IPS-15b (cell line): ENCODE measurements at regions not wholly inside any gene's neighbourhood (a gene's known extent, or its start where the extent isn't known, plus 50 kb on each side); places are given as distances from the start of the nearest gene placed in this dataset.
A peak's percentile ranks its signal among the peaks of the same experiment; 100 is the strongest.
"Not testable (repeated sequence)": the region's sequence is repeated elsewhere in the genome, so short reads cannot be mapped to it uniquely, and the experiment has no call there.

Experiments used
- H3K27me3 ChIP-seq: one replicate; pipeline ENCODE4 v1.6.1; 2013; ENCODE audit warnings: low read length; ENCODE audit not compliant: control insufficient read depth, insufficient read depth
- H3K36me3 ChIP-seq: one replicate; pipeline ENCODE4 v1.6.1; 2013; ENCODE audit warnings: low read length; ENCODE audit not compliant: control insufficient read depth, insufficient read depth
- H3K4me1 ChIP-seq: one replicate; pipeline ENCODE4 v1.6.1; 2013; ENCODE audit warnings: mild to moderate bottlenecking, low read length; ENCODE audit not compliant: control insufficient read depth, insufficient read depth
- H3K4me3 ChIP-seq: one replicate; pipeline ENCODE4 v1.5.1; 2013; ENCODE audit warnings: low read depth, low read length
- H3K9ac ChIP-seq: one replicate; pipeline ENCODE4 v1.6.1; 2013; ENCODE audit warnings: low read depth, mild to moderate bottlenecking, low read length
- H3K9me3 ChIP-seq: one replicate; pipeline ENCODE4 v1.6.1; 2013; ENCODE audit warnings: mild to moderate bottlenecking, low read length; ENCODE audit not compliant: control insufficient read depth, insufficient read depth

GRCh38 chr3:18987070-18987469 is 161.2 kb upstream of the KCNH8 start:
- Histone ChIP-seq H3K4me1 (peaks cover 10% of the 10 kb centered on the region), H3K9me3 (no peaks in the 10 kb centered on the region), H3K27me3 (no peaks in the 10 kb centered on the region), H3K9ac (no peak overlapping the region), H3K4me3 (no peak overlapping the region), H3K36me3 (no peaks in the 10 kb centered on the region)

- Histone ChIP-seq H3K9me3 (no peaks in the 10 kb centered on the region), H3K4me3 (no peak overlapping the region), H3K27me3 (no peaks in the 10 kb centered on the region), H3K9ac (no peak overlapping the region), H3K36me3 (no peaks in the 10 kb centered on the region), H3K4me1 (peaks cover 2% of the 10 kb centered on the region)
Observed at GRCh38 chr3:18982920-18983319, 165.4 kb upstream of the KCNH8 start.

- peak overlapping the region; percentile 65 for H3K9ac ChIP-seq
- not testable (repeated sequence) for H3K4me1 ChIP-seq, H3K9me3 ChIP-seq, H3K36me3 ChIP-seq, H3K27me3 ChIP-seq
- H3K4me3 ChIP-seq = peak overlapping the region; percentile 59
Observed at GRCh38 chr3:18976102-18976501, 172.2 kb upstream of the KCNH8 start.

GRCh38 chr3:18968120-18968519 is 180.2 kb upstream of the KCNH8 start:
- no peaks in the 10 kb centered on the region for H3K4me1 ChIP-seq
- H3K27me3 ChIP-seq = no peaks in the 10 kb centered on the region
- no peaks in the 10 kb centered on the region for H3K9me3 ChIP-seq
- H3K36me3 ChIP-seq = no peaks in the 10 kb centered on the region
- H3K9ac ChIP-seq = no peak overlapping the region
- H3K4me3 ChIP-seq = no peak overlapping the region

GRCh38 chr3:18965781-18966180 is 182.5 kb upstream of the KCNH8 start:
- no peaks in the 10 kb centered on the region for H3K4me1 ChIP-seq
- H3K9me3 ChIP-seq = no peaks in the 10 kb centered on the region
- no peaks in the 10 kb centered on the region for H3K36me3 ChIP-seq
- H3K27me3 ChIP-seq = no peaks in the 10 kb centered on the region
- H3K9ac ChIP-seq = no peak overlapping the region
- no peak overlapping the region for H3K4me3 ChIP-seq

- H3K36me3 ChIP-seq = no peaks in the 10 kb centered on the region
- no peaks in the 10 kb centered on the region for H3K27me3 ChIP-seq
- no peaks in the 10 kb centered on the region for H3K9me3 ChIP-seq
- H3K4me3 ChIP-seq = no peak overlapping the region
- H3K4me1 ChIP-seq = no peaks in the 10 kb centered on the region
- no peak overlapping the region for H3K9ac ChIP-seq
Observed at GRCh38 chr3:18964640-18965039, 183.7 kb upstream of the KCNH8 start.

GRCh38 chr3:18951333-18951732 is 197.0 kb upstream of the KCNH8 start:
- Histone ChIP-seq H3K36me3 (no peaks in the 10 kb centered on the region), H3K4me3 (no peak overlapping the region), H3K9ac (no peak overlapping the region), H3K27me3 (no peaks in the 10 kb centered on the region), H3K9me3 (no peaks in the 10 kb centered on the region), H3K4me1 (no peaks in the 10 kb centered on the region)

- Histone ChIP-seq H3K4me1 (no peaks in the 10 kb centered on the region), H3K27me3 (no peaks in the 10 kb centered on the region), H3K9me3 (no peaks in the 10 kb centered on the region), H3K4me3 (no peak overlapping the region), H3K36me3 (no peaks in the 10 kb centered on the region), H3K9ac (no peak overlapping the region)
Observed at GRCh38 chr3:18946524-18946923, 201.8 kb upstream of the KCNH8 start.

- no peaks in the 10 kb centered on the region for H3K27me3 ChIP-seq
- H3K36me3 ChIP-seq = no peaks in the 10 kb centered on the region
- no peaks in the 10 kb centered on the region for H3K9me3 ChIP-seq
- peaks cover 2% of the 10 kb centered on the region for H3K4me1 ChIP-seq
- H3K9ac ChIP-seq = no peak overlapping the region
- H3K4me3 ChIP-seq = no peak overlapping the region
Observed at GRCh38 chr3:18937574-18937973, 210.7 kb upstream of the KCNH8 start.

GRCh38 chr3:18919158-18919557 is 229.2 kb upstream of the KCNH8 start:
- Histone ChIP-seq H3K4me3 (no peak overlapping the region), H3K27me3 (no peaks in the 10 kb centered on the region), H3K36me3 (no peaks in the 10 kb centered on the region), H3K9me3 (no peaks in the 10 kb centered on the region), H3K4me1 (no peaks in the 10 kb centered on the region), H3K9ac (no peak overlapping the region)

- H3K36me3 ChIP-seq = no peaks in the 10 kb centered on the region
- no peaks in the 10 kb centered on the region for H3K27me3 ChIP-seq
- no peaks in the 10 kb centered on the region for H3K9me3 ChIP-seq
- no peaks in the 10 kb centered on the region for H3K4me1 ChIP-seq
- no peak overlapping the region for H3K4me3 ChIP-seq
- no peak overlapping the region for H3K9ac ChIP-seq
Observed at GRCh38 chr3:18917923-18918322, 230.4 kb upstream of the KCNH8 start.

GRCh38 chr3:18902081-18902793 is 246.1 kb upstream of the KCNH8 start:
- H3K4me1 ChIP-seq = no peaks in the 10 kb centered on the region
- H3K9me3 ChIP-seq = no peaks in the 10 kb centered on the region
- no peaks in the 10 kb centered on the region for H3K27me3 ChIP-seq
- no peaks in the 10 kb centered on the region for H3K36me3 ChIP-seq
- no peak overlapping the region for H3K4me3 ChIP-seq
- H3K9ac ChIP-seq = no peak overlapping the region
